GM19372 (cell line): ENCODE measurements at regions not wholly inside any gene's neighbourhood (a gene's known extent, or its start where the extent isn't known, plus 50 kb on each side); places are given as distances from the start of the nearest gene placed in this dataset.
"Not testable (repeated sequence)": the region's sequence is repeated elsewhere in the genome, so short reads cannot be mapped to it uniquely, and the experiment has no call there.

ENCODE experiments used
- ATAC-seq: cut with Tn5 transposase; IDR thresholded peaks from one replicate; pipeline ENCODE4 v1.9.1; 2021; ENCODE audit warnings: mild to moderate bottlenecking, low read depth, moderate library complexity; ENCODE audit not compliant: unreplicated experiment

- no peak for ATAC-seq
Observed at GRCh38 chr9:80804873-80805272, 884.5 kb downstream of the TLE1 start.

GRCh38 chr9:80797831-80798688 lies 891.3 kb downstream of the TLE1 start:
- ATAC-seq: no peak

DNA sequence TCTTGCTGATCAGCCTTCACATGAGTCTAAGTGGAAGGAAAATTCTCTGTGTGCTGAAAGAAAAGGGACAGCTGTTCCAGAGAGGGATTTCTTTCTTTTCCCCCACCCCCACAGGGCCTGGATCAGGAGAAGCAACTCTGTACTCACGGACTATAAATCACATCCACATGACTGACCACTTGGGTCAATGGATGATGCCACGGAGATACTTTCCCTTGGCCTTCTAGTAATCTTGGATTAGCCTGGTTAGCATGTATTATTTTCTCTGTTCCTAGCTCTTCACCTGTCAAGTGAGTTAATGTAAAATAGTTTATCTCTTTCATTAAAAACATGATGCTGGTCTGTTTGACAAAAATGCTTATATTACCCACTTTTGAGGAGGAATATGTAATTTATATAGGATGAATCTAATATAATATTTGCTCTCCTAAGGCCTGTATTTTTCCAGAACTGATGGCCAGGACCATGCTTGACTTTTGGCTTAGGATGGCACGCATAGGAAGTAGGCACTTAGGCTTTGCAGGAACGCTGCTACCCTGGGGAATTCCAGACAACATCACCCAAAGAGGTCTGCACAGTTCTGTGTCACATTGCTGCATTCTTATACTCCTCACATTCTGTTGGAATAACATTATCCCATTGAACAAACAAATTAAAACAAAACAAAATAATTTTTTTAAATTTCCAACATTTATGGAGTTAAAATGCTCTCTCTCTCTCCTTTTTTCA lies 892.1 kb downstream of the TLE1 start:
- no peak for ATAC-seq

- no peak for ATAC-seq
Observed at GRCh38 chr9:80796632-80797031, 892.7 kb downstream of the TLE1 start.

DNA sequence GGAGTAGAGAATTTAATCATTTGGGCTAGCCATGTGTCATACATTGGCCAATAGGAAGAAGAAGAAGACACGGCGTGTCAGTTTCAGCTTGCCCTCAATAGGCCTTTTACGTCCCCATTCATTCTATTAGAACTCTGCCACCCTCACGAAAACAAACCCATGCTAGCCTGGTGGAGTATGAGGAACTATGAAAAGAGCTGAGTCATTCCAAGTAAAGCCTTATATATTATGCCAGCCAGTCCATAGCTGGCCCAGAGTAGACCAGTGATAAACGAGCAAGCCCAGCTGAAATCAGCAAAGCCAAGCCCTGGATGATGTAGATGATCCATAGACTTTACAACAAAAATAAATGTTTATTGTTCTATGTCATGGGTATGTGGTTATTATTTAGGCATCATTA lies 895.1 kb downstream of the TLE1 start:
- no peak for ATAC-seq

DNA sequence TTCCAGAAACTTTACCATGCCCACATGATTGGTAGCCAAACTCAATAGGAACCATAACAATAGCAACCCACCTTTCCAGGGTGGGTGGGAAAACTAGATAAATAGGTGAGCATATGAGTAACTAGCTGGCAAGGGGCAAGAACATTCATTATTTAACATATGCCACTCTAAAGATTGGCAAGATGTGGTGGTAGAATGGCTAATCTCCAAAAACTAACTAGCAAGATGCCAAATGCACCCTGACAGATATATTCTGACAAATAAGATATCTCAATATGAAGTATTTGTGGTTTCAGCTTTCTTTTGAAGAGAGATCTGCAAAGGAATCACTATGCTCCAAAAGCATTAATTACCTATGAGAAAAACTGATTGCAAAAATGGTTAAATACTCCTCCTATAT lies 895.6 kb downstream of the TLE1 start:
- no peak for ATAC-seq

DNA sequence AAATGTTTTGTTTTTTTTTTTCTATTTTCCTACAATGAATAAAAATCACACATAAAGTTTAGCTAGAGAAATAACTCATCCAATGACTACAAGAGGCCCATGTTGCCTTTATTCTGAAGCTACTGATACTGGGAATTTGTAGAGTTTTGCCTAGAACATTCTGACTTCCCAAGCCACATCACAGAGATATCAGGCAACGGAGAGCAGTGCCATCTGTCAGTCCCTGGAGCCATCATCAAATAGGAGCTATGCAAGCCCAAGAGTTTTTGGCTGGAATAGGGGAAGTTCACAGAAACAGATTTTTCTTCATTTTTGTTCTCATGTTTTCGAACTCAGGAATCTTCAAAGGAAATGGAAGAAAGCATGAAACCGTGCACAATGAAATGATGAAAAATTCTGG lies 896.6 kb downstream of the TLE1 start:
- ATAC-seq: no peak

GRCh38 chr9:80791836-80792235 lies 897.5 kb downstream of the TLE1 start:
- no peak for ATAC-seq

- ATAC-seq: no peak
Observed at GRCh38 chr9:80790764-80791163, 898.6 kb downstream of the TLE1 start.

- ATAC-seq: no peak
Observed at GRCh38 chr9:80789831-80790230, 899.5 kb downstream of the TLE1 start.

GRCh38 chr9:80787636-80788035 lies 901.7 kb downstream of the TLE1 start:
- no peak for ATAC-seq

DNA sequence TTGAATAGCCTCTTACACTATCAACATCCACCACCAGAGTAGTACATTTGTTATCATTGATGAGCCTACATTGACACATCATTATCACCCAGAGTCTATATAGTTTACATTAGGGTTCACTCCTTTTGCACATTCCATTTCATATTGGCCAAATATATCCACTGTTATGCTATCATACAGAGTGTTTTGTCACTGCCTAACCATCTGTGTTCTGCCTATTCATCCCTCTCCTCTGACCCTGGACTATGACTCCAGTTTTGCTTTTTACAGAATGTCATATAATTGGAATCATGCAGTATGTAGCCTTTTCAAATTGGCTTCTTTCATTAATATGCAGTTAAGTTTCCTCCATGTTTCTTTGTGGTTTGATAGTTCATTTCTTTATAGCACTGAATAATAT lies 904.7 kb downstream of the TLE1 start:
- ATAC-seq: no peak

- ATAC-seq: no peak
Observed at GRCh38 chr9:80775971-80776370, 913.4 kb downstream of the TLE1 start.

- ATAC-seq: no peak
Observed at GRCh38 chr9:80775530-80775929, 913.8 kb downstream of the TLE1 start.

GRCh38 chr9:80771555-80772347 lies 917.6 kb downstream of the TLE1 start:
- no peak for ATAC-seq

DNA sequence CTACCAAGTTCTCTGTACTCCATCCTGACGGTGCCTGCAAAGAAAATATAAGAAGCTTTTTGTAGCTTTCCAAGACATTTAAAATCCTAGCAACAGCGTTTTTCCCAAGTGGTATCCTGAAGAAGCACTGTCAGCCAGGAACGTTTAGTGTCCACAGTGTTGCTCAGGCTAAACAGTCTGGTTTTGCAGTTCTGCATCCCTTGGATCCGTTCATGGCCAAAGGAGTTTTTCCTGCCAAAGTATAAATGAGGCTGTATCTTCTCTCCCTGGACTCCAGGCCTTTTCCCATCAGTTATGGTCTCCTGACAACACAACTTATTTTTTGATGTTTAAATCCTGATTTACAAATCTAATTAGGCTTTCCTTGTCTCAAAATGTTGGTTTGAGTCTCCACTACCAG lies 925.8 kb downstream of the TLE1 start:
- no peak for ATAC-seq

DNA sequence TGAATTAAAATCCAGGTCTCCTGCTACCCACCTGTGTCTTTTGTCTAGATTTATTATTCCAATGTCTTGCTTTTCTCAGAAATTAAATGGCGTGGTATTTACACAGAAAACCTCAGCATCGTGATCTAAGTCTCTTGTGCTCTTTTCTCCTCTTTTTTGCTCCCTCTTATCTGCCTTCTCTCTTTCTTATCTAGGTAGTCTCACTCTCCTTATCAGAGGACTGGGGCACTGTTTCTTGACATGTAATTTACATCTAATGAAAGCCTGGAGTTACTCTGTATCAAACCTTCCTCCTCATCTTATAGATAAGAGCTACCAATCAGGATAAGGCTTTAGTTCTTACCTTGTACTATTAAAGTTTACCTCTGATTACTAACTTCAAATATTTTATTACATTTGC lies 933.8 kb downstream of the TLE1 start:
- ATAC-seq: no peak

DNA sequence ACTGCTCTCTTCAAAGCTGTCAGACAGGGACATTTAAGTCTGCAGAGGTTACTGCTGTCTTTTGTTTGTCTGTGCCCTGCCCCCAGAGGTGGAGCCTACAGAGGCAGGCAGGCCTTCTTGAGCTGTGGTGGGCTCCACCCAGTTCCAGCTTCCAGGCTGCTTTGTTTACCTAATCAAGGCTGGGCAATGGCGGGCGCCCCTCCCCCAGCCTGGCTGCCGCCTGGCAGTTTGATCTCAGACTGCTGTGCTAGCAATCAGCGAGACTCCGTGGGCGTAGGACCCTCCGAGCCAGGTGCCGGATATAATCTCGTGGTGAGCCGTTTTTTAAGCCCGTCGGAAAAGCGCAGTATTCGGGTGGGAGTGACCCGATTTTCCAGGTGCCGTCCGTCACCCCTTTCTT lies 942.3 kb downstream of the TLE1 start:
- ATAC-seq: not testable (repeated sequence)

GRCh38 chr9:80732506-80732905 lies 956.8 kb downstream of the TLE1 start:
- ATAC-seq: no peak

DNA sequence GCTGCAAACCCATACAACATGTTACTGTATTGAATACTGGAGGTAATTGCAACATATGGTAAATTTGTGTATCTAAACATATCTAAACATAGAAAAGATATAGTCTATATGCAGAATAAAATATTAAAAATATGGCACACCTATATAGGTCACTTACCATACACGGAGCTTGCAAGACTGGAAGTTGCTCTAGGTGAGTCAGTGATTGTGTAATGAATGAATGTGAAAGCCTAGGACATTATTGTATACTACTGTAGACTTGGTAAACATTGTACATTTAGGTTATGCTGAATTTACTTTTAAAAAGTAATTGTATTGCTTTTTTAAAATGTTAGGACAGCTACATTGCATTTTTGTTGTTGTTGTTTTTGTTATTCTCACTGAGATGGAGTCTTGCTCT lies 968.8 kb downstream of the TLE1 start:
- no peak for ATAC-seq

DNA sequence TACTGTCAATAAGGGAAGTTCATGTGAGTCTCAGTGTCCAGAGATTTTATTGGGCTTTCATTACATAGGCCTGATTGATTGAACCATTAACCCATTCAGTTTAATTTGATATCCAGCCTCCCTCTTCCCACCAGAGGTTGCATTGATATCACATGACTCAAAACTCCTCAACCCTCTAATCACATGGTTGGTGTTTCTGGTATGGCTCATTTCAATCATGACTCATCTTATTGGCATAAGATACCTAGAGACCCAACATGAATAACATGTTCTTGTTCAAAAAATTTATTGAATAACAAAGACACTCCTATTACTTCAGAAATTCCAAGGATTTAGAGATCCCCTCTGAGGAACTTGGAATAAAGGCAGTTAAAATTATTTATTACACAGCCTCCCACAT lies 982.2 kb downstream of the TLE1 start:
- ATAC-seq: no peak
